Endothelial cell of umbilical vein (primary cell): ENCODE measurements at regions not wholly inside any gene's neighbourhood (a gene's known extent, or its start where the extent isn't known, plus 50 kb on each side); places are given as distances from the start of the nearest gene placed in this dataset.

Source experiments
- JUN ChIP-seq: IDR thresholded peaks from 2 replicates; pipeline ENCODE4 v1.6.1; 2011; ENCODE audit warnings: borderline replicate concordance, low read depth; ENCODE audit not compliant: insufficient read length, insufficient read depth
- POLR2A ChIP-seq: IDR thresholded peaks from 2 replicates; pipeline ENCODE4 v1.6.1; 2012; ENCODE audit warnings: low read depth, mild to moderate bottlenecking, control low read depth, low read length
- POLR2AphosphoS5 ChIP-seq: IDR thresholded peaks from 2 replicates; pipeline ENCODE4 v1.6.1; 2012; ENCODE audit warnings: low read depth, mild to moderate bottlenecking, control low read depth, low read length, moderate library complexity; ENCODE audit not compliant: insufficient read depth
- TF ChIP-seq, protein P1 (sequence below), 2 donors: IDR thresholded peaks; 1 replicate in 1 of 2; 2 replicates in 1 of 2; pipeline ENCODE4 v1.5.1; 2011; ENCODE audit warnings: low read length in 2 of 2, mild to moderate bottlenecking in 2 of 2, moderate library complexity in 2 of 2, control low read depth in 1 of 2, inconsistent platforms in 1 of 2, low read depth in 1 of 2; ENCODE audit not compliant: insufficient read depth in 1 of 2; ENCODE audit errors: extremely low read depth in 1 of 2

DNA sequence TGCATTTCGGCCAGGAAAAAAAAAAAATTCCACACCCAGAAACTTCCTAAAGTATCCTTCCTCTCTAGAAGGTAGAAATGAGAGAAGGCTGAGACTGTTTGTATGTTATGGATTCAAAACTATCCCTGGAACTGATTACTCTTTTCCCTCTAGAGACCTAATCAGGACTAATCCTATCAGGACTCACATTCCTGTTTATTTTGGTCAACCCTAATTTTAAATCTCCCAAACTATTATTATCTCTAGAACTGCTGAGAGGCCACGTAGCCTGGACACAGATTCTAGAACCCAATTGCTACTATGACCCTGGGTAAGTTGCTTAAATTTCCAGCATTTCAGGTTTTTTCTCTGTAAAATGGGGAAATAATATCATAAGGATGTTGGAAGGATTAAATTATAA, 346.8 kb upstream of the MEOX2 start:
- TF ChIP-seq POLR2AphosphoS5 (no peak), POLR2A (no peak), JUN (no peak)
- TF ChIP-seq, protein P1, sequence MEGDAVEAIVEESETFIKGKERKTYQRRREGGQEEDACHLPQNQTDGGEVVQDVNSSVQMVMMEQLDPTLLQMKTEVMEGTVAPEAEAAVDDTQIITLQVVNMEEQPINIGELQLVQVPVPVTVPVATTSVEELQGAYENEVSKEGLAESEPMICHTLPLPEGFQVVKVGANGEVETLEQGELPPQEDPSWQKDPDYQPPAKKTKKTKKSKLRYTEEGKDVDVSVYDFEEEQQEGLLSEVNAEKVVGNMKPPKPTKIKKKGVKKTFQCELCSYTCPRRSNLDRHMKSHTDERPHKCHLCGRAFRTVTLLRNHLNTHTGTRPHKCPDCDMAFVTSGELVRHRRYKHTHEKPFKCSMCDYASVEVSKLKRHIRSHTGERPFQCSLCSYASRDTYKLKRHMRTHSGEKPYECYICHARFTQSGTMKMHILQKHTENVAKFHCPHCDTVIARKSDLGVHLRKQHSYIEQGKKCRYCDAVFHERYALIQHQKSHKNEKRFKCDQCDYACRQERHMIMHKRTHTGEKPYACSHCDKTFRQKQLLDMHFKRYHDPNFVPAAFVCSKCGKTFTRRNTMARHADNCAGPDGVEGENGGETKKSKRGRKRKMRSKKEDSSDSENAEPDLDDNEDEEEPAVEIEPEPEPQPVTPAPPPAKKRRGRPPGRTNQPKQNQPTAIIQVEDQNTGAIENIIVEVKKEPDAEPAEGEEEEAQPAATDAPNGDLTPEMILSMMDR (IDR thresholded peaks at IDR 0.05; ENCODE audit: extremely low read depth in 1 of 2, insufficient read depth in 1 of 2, low read depth in 1 of 2, low read length in 2 of 2), result no peak
